Occipital lobe (tissue), 1 donor: ENCODE measurements at regions not wholly inside any gene's neighbourhood (a gene's known extent, or its start where the extent isn't known, plus 50 kb on each side); places are given as distances from the start of the nearest gene placed in this dataset.
"Not testable (repeated sequence)": the region's sequence is repeated elsewhere in the genome, so short reads cannot be mapped to it uniquely, and the experiment has no call there.

ENCODE experiments used
- DNase-seq: peaks from one replicate; lab custom pipeline; 2025; lab: John Stamatoyannopoulos, UW

GRCh38 chr20:57097245-57097915 is 169.1 kb downstream of the BMP7 start:
- DNase-seq = no peak

GRCh38 chr20:57102160-57102559 is 164.3 kb downstream of the BMP7 start:
- no peak for DNase-seq

GRCh38 chr20:57102566-57102965 is 163.9 kb downstream of the BMP7 start:
- DNase-seq = no peak

- DNase-seq = peak; percentile 44
Measured at GRCh38 chr20:57103146-57103800, 163.2 kb downstream of the BMP7 start.

- no peak for DNase-seq
Measured at GRCh38 chr20:57104113-57104512, 162.3 kb downstream of the BMP7 start.

- DNase-seq = no peak
Measured at GRCh38 chr20:57104651-57105204, 161.7 kb downstream of the BMP7 start.

- no peak for DNase-seq
Measured at GRCh38 chr20:57106030-57106682, 160.3 kb downstream of the BMP7 start.

- no peak for DNase-seq
Measured at GRCh38 chr20:57106692-57107091, 159.7 kb downstream of the BMP7 start.

GRCh38 chr20:57107208-57107607 is 159.2 kb downstream of the BMP7 start:
- no peak for DNase-seq

GRCh38 chr20:57108218-57108617 is 158.2 kb downstream of the BMP7 start:
- no peak for DNase-seq

- DNase-seq = no peak
Measured at GRCh38 chr20:57108742-57109570, 157.5 kb downstream of the BMP7 start.

- DNase-seq = no peak
Measured at GRCh38 chr20:57109571-57109953, 156.9 kb downstream of the BMP7 start.

- DNase-seq = not testable (repeated sequence)
Measured at GRCh38 chr20:57110121-57111027, 156.1 kb downstream of the BMP7 start.

GRCh38 chr20:57111028-57111373 is 155.4 kb downstream of the BMP7 start:
- DNase-seq = no peak

- no peak for DNase-seq
Measured at GRCh38 chr20:57112448-57112847, 154.0 kb downstream of the BMP7 start.

GRCh38 chr20:57114290-57115005 is 152.0 kb downstream of the BMP7 start:
- DNase-seq = no peak

GRCh38 chr20:57117296-57117695 is 149.1 kb downstream of the BMP7 start:
- DNase-seq = no peak

- DNase-seq = no peak
Measured at GRCh38 chr20:57118107-57118769, 148.2 kb downstream of the BMP7 start.
